ENCODE measurements at regions not wholly inside any gene's neighbourhood (a gene's known extent, or its start where the extent isn't known, plus 50 kb on each side); places are given as distances from the start of the nearest gene placed in this dataset.

DNA sequence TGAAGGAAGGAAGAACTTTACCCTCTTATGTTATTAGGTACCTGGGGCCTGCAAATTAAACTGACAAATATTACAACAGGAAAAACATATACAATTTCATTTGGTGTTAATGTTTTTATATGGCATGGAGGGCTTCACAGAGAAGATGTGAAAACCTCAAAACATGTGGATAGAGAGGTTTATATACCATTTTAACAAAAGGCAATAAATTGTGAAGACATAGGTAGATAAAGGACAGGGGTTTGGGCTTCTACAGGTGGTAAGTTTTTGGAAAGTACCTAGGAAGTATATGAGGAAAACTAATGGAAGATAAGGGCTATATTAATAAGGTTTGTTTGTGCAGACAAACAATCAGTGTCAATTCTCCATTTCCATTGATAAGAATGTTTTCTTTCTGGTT is 95.1 kb upstream of the ATF7IP start:
- H3K27ac Mint-ChIP-seq = peak overlapping the region in 1 of 9 donors; percentile 20
- no peak for DNase-seq
- H3K9me3 Mint-ChIP-seq = peaks cover 6 to 32% (median 20%) of the 10 kb centered on the region in 11 donors
- ChIA-PET POLR2A (no interaction called here), CTCF (no interaction called here)
- H3K27me3 Mint-ChIP-seq = no peaks in the 10 kb centered on the region
- no peak for ATAC-seq
- peaks cover 6 to 13% (median 9%) of the 10 kb centered on the region in 7 donors for H3K4me1 Mint-ChIP-seq
- Histone ChIP-seq H3K9me3 (ENCODE audit: control insufficient read depth in 2 of 3, low read length in 3 of 3) (peaks cover 0 to 9% (median 5%) of the 10 kb centered on the region in 3 experiments), H3K27ac (ENCODE audit: low read depth, low read length) (no peak overlapping the region), H3K36me3 (ENCODE audit: control insufficient read depth in 2 of 3, insufficient read depth in 3 of 3, low read length in 3 of 3) (no peaks in the 10 kb centered on the region), H3K4me1 (ENCODE audit: control insufficient read depth in 2 of 2, insufficient read depth in 2 of 2, low read length in 2 of 2) (no peaks in the 10 kb centered on the region), H3K27me3 (ENCODE audit: control insufficient read depth in 2 of 2, insufficient read depth in 2 of 2, low read length in 2 of 2) (no peaks in the 10 kb centered on the region), H3K4me3 (ENCODE audit: low read length) (no peak overlapping the region)
- intact Hi-C loops (cut with micrococcal nuclease) = no loop called here
- peaks cover 5 to 20% (median 12%) of the 10 kb centered on the region in 5 donors for H3K36me3 Mint-ChIP-seq
- no peak overlapping the region for H3K4me3 Mint-ChIP-seq

DNA sequence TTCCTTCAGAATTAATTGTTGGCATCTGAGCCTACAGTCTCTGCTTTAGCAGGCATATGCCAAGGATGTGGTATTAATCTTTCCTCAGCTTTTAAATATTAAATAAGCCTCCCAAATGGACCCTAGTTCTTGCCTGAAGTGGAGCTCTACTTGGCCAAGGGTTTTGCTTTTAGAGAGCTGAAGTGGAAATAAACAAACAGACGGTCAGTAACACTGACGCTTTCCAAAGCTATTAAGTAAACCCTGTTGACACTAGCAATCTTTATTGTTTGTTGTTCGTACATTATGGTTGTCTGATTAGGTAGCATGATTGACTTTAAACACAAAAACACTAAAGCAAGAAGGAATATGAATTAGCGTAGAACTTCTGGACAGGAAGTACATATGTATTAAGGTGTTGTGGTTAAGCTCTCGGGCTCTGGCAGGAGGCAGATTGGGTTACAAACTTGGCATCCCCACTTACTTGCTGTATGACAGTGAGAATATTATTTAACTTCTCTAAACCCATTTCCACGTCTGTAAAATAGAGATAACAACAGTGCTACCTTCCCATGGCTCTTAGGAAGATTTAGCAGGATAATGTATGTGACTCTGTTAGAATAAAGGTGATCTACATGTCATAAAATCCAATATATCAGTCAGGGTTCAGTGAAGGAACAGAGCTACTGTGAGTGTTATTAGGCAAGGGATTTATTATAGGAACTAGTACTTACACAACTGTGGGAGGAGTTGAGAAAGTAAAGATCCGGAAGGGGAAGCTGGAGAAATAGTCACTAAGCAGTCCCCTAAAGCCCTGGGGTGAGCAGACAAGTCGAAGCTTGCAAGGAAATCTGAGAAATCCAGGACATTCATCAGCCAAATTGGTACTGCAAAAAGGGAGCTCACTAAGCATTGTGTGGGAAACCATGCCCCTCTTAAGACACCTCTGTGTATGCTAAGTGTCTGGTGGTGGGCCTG is 92.2 kb upstream of the ATF7IP start:
- Mint-ChIP-seq H3K27me3 (no peaks in the 10 kb centered on the region), H3K4me1 (peaks cover 6 to 20% (median 14%) of the 10 kb centered on the region in 7 donors), H3K9me3 (peaks cover 6 to 32% (median 20%) of the 10 kb centered on the region in 11 donors), H3K27ac (no peak overlapping the region), H3K36me3 (peaks cover 5 to 25% (median 12%) of the 10 kb centered on the region in 5 donors), H3K4me3 (no peak overlapping the region)
- ATAC-seq = peak; percentile 82
- Histone ChIP-seq H3K27me3 (ENCODE audit: control insufficient read depth in 2 of 2, insufficient read depth in 2 of 2, low read length in 2 of 2) (no peaks in the 10 kb centered on the region), H3K36me3 (ENCODE audit: control insufficient read depth in 2 of 3, insufficient read depth in 3 of 3, low read length in 3 of 3) (no peaks in the 10 kb centered on the region), H3K4me1 (ENCODE audit: control insufficient read depth in 2 of 2, insufficient read depth in 2 of 2, low read length in 2 of 2) (no peaks in the 10 kb centered on the region), H3K27ac (ENCODE audit: low read depth, low read length) (no peak overlapping the region), H3K4me3 (ENCODE audit: low read length) (no peak overlapping the region), H3K9me3 (ENCODE audit: control insufficient read depth in 2 of 3, low read length in 3 of 3) (peaks cover 0 to 9% (median 5%) of the 10 kb centered on the region in 3 experiments)
- no peak for DNase-seq
- ChIA-PET POLR2A (interaction anchor here (0.7 to 1.8 kb wide), 3 partner anchors 11 to 498 kb away, joined by 3 to 4 read pairs (median 3); a partner anchor contains a TSS), CTCF (interaction anchor here (0.7 to 1.4 kb wide), 3 partner anchors 93 to 149 kb away, joined by 3 to 4 read pairs (median 3); no protein-coding TSS in a partner anchor)
- intact Hi-C loops (cut with micrococcal nuclease) = no loop called here

DNA sequence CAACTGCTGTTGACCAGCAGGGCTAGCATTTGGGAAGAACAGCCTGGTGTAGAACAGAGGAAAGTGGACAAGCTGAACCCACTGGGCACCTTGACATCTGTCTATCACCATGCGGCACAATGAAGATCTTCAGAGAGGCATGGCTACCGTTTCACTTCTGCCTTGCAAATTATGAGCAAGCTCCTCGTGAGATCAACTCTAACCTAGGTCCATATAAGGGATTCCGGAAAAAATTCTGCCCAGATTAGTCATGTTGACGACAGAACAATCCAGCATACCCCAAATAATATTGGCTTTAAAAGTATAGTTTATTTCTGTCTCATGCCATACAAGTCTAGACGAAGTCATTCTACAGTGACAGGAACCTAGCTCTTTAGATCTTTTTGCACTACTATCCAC is 91.6 kb upstream of the ATF7IP start:
- Mint-ChIP-seq H3K4me1 (peaks cover 6 to 22% (median 14%) of the 10 kb centered on the region in 7 donors), H3K27me3 (no peaks in the 10 kb centered on the region), H3K9me3 (peaks cover 6 to 32% (median 22%) of the 10 kb centered on the region in 11 donors), H3K36me3 (peaks cover 5 to 25% (median 12%) of the 10 kb centered on the region in 5 donors), H3K27ac (no peak overlapping the region), H3K4me3 (no peak overlapping the region)
- CTCF ChIA-PET = interaction anchor here (0.7 to 1.4 kb wide), 2 partner anchors 92 to 143 kb away, joined by 3 to 4 read pairs; no protein-coding TSS in a partner anchor
- intact Hi-C loops (cut with micrococcal nuclease) = no loop called here
- POLR2A ChIA-PET = interaction anchor here (0.7 to 1.8 kb wide), 3 partner anchors 12 to 497 kb away, joined by 3 to 4 read pairs (median 3); a partner anchor contains a TSS
- ATAC-seq (peak; percentile 53), DNase-seq (no peak)
- Histone ChIP-seq H3K36me3 (ENCODE audit: control insufficient read depth in 2 of 3, insufficient read depth in 3 of 3, low read length in 3 of 3) (no peaks in the 10 kb centered on the region), H3K9me3 (ENCODE audit: control insufficient read depth in 2 of 3, low read length in 3 of 3) (peaks cover 0 to 9% (median 5%) of the 10 kb centered on the region in 3 experiments), H3K27ac (ENCODE audit: low read depth, low read length) (no peak overlapping the region), H3K4me1 (ENCODE audit: control insufficient read depth in 2 of 2, insufficient read depth in 2 of 2, low read length in 2 of 2) (no peaks in the 10 kb centered on the region), H3K4me3 (ENCODE audit: low read length) (no peak overlapping the region), H3K27me3 (ENCODE audit: control insufficient read depth in 2 of 2, insufficient read depth in 2 of 2, low read length in 2 of 2) (no peaks in the 10 kb centered on the region)

- intact Hi-C loops (cut with micrococcal nuclease) = no loop called here
- peaks cover 5 to 21% (median 10%) of the 10 kb centered on the region in 5 donors for H3K36me3 Mint-ChIP-seq
- H3K9me3 Mint-ChIP-seq = peaks cover 6 to 29% (median 17%) of the 10 kb centered on the region in 11 donors
- ATAC-seq = no peak
- H3K27me3 ChIP-seq (ENCODE audit: control insufficient read depth in 2 of 2, insufficient read depth in 2 of 2, low read length in 2 of 2) = no peaks in the 10 kb centered on the region
- ChIA-PET POLR2A (interaction anchor here (1.3 kb wide), 1 partner anchor 90 kb away, joined by 3 read pairs; the partner anchor contains the start of gene ATF7IP), CTCF (interaction anchor here (0.7 kb wide), 1 partner anchor 97 kb away, joined by 3 read pairs; no protein-coding TSS in a partner anchor)
- no peak overlapping the region for H3K27ac Mint-ChIP-seq
- peaks cover 0 to 7% (median 5%) of the 10 kb centered on the region in 3 experiments for H3K9me3 ChIP-seq (ENCODE audit: control insufficient read depth in 2 of 3, low read length in 3 of 3)
- H3K4me1 Mint-ChIP-seq = peaks cover 6 to 22% (median 14%) of the 10 kb centered on the region in 7 donors
- DNase-seq = no peak
- H3K27me3 Mint-ChIP-seq = no peaks in the 10 kb centered on the region
- H3K27ac ChIP-seq (ENCODE audit: low read depth, low read length) = no peak overlapping the region
- no peak overlapping the region for H3K4me3 ChIP-seq (ENCODE audit: low read length)
- H3K36me3 ChIP-seq (ENCODE audit: control insufficient read depth in 2 of 3, insufficient read depth in 3 of 3, low read length in 3 of 3) = no peaks in the 10 kb centered on the region
- H3K4me3 Mint-ChIP-seq = no peak overlapping the region
- no peaks in the 10 kb centered on the region for H3K4me1 ChIP-seq (ENCODE audit: control insufficient read depth in 2 of 2, insufficient read depth in 2 of 2, low read length in 2 of 2)
Measured at GRCh38 chr12:14275111-14275510, 90.4 kb upstream of the ATF7IP start.

DNA sequence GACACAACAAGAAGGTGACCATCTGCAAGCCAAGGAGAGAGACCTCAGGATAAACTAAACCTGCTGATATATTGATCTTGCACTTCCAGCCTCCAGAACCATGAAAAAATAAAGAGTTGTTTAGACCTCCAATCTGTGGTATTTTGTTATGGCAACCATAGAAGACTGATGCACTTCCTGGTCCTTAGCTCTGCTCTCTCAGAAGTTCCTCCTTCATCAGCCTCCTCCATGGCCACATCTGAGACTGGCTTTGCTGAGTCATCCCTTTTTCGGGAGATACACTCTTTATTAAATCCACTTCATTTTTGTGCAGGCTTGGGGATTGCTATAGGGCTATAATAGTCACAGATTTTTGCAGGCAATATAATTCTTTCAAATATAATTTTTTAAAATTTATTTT is 89.6 kb upstream of the ATF7IP start:
- H3K27me3 ChIP-seq (ENCODE audit: control insufficient read depth in 2 of 2, insufficient read depth in 2 of 2, low read length in 2 of 2) = no peaks in the 10 kb centered on the region
- peaks cover 0 to 5% (median 0%) of the 10 kb centered on the region in 3 experiments for H3K9me3 ChIP-seq (ENCODE audit: control insufficient read depth in 2 of 3, low read length in 3 of 3)
- H3K9me3 Mint-ChIP-seq = peaks cover 0 to 27% (median 12%) of the 10 kb centered on the region in 11 donors
- peak overlapping the region in 1 of 10 donors; percentile 2 for H3K4me3 Mint-ChIP-seq
- ATAC-seq (peak; percentile 63), DNase-seq (peak in 2 of 9 donors; percentile 15 to 22)
- H3K4me3 ChIP-seq (ENCODE audit: low read length) = no peak overlapping the region
- H3K4me1 ChIP-seq (ENCODE audit: control insufficient read depth in 2 of 2, insufficient read depth in 2 of 2, low read length in 2 of 2) = no peaks in the 10 kb centered on the region
- intact Hi-C loops (cut with micrococcal nuclease) = no loop called here
- CTCF ChIA-PET = no interaction called here
- H3K4me1 Mint-ChIP-seq = peaks cover 6 to 22% (median 14%) of the 10 kb centered on the region in 7 donors
- H3K27ac ChIP-seq (ENCODE audit: low read depth, low read length) = no peak overlapping the region
- POLR2A ChIA-PET = interaction anchor here (1.3 kb wide), 1 partner anchor 90 kb away, joined by 3 read pairs; the partner anchor contains the start of gene ATF7IP
- H3K27me3 Mint-ChIP-seq = no peaks in the 10 kb centered on the region
- H3K36me3 Mint-ChIP-seq = peaks cover 0 to 17% (median 4%) of the 10 kb centered on the region in 5 donors
- no peaks in the 10 kb centered on the region for H3K36me3 ChIP-seq (ENCODE audit: control insufficient read depth in 2 of 3, insufficient read depth in 3 of 3, low read length in 3 of 3)
- peak overlapping the region in 3 of 9 donors; percentile 24 to 60 (median 56) for H3K27ac Mint-ChIP-seq

DNA sequence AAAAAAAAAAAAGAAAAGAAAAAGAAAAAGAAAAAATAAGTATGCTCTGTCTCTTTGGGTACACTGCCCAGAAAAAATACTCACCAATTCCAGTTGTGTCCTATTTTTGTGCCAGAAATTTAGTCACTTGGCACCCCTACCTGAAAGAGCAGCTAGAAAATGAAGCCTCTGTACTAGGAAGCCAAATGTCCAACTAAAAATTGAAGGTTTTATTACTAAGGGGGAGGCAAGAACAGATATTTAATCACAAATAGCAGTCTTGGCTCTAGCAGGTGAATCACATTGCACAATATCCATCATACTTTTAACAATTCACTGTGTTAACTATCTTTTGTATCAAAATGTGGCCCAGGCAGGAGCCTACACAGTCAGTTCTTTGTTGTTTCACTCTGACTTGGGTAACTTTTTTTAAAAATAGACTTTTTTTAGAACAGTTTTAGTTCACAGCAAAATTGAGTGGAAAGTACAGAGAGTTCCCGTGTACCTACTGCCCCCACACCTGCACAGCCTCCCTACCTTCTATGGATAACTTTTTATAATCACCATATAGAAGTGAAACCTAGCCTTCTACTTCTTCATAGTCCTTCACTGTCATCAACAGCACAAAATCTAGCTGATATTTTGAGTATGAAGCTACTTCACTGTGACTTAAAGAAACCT is 87.1 kb upstream of the ATF7IP start:
- H3K36me3 Mint-ChIP-seq = peaks cover 0 to 8% (median 4%) of the 10 kb centered on the region in 5 donors
- POLR2A ChIA-PET = interaction anchor here (0.7 kb wide), 1 partner anchor 11 kb away, joined by 3 read pairs; no protein-coding TSS in a partner anchor
- CTCF ChIA-PET = no interaction called here
- H3K27me3 Mint-ChIP-seq = no peaks in the 10 kb centered on the region
- Histone ChIP-seq H3K4me3 (ENCODE audit: low read length) (no peak overlapping the region), H3K4me1 (ENCODE audit: control insufficient read depth in 2 of 2, insufficient read depth in 2 of 2, low read length in 2 of 2) (no peaks in the 10 kb centered on the region), H3K27ac (ENCODE audit: low read depth, low read length) (no peak overlapping the region), H3K36me3 (ENCODE audit: control insufficient read depth in 2 of 3, insufficient read depth in 3 of 3, low read length in 3 of 3) (no peaks in the 10 kb centered on the region), H3K9me3 (ENCODE audit: control insufficient read depth in 2 of 3, low read length in 3 of 3) (no peaks in the 10 kb centered on the region), H3K27me3 (ENCODE audit: control insufficient read depth in 2 of 2, insufficient read depth in 2 of 2, low read length in 2 of 2) (no peaks in the 10 kb centered on the region)
- intact Hi-C loops (cut with micrococcal nuclease) = no loop called here
- H3K27ac Mint-ChIP-seq = no peak overlapping the region
- DNase-seq = no peak
- peaks cover 2 to 16% (median 9%) of the 10 kb centered on the region in 7 donors for H3K4me1 Mint-ChIP-seq
- H3K9me3 Mint-ChIP-seq = peaks cover 0 to 19% (median 7%) of the 10 kb centered on the region in 11 donors
- H3K4me3 Mint-ChIP-seq = no peak overlapping the region
- no peak for ATAC-seq
